GM18909 (cell line): ENCODE measurements at regions not wholly inside any gene's neighbourhood (a gene's known extent, or its start where the extent isn't known, plus 50 kb on each side); places are given as distances from the start of the nearest gene placed in this dataset.
"Not testable (repeated sequence)": the region's sequence is repeated elsewhere in the genome, so short reads cannot be mapped to it uniquely, and the experiment has no call there.

Source experiments
- ATAC-seq: cut with Tn5 transposase; IDR thresholded peaks from one replicate; pipeline ENCODE4 v1.9.1; 2021; ENCODE audit warnings: mild to moderate bottlenecking; ENCODE audit not compliant: unreplicated experiment, poor library complexity

GRCh38 chr10:21298701-21299100, 226.8 kb downstream of the SKIDA1 start:
- ATAC-seq, result no peak

DNA sequence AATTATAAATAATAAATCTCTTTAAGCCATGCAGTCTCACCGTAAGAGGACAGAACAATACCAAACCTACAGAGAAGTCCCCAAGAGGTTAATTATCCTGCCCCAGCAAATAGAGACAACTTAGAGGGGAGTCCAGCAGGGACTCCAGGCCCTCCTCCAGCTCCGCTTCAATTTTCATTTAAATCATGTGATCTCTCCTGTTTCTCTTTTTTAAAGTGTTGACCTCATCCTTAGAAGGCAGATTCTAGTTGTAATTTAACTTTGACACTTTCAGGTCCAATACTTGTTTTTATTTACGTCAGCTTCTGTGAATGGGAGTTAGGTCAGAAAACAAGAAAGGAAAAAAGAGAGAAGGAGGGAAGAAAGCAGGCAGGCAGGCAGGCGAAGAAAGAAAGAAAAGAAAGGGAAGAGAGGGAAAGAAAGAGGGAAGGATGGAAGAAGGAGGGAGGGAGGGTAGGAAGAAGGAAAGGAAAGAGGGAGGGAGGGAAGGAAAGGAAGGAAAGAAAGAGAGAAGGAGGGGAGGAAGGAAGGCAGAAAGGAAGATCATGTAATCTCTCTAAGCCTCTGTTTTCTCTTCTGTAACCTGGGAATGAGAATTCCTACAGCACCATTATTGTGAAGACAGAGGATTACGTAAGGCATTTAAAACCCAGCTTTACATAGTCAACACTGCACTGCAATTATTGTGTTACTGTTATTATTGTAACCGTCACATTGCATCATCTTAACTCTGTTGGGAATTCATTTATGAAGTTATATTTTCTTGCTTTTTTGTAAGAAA, 227.7 kb downstream of the SKIDA1 start:
- no peak for ATAC-seq

- ATAC-seq, result no peak
These were observed 228.7 kb downstream of the SKIDA1 start for GRCh38 chr10:21296575-21297355.

DNA sequence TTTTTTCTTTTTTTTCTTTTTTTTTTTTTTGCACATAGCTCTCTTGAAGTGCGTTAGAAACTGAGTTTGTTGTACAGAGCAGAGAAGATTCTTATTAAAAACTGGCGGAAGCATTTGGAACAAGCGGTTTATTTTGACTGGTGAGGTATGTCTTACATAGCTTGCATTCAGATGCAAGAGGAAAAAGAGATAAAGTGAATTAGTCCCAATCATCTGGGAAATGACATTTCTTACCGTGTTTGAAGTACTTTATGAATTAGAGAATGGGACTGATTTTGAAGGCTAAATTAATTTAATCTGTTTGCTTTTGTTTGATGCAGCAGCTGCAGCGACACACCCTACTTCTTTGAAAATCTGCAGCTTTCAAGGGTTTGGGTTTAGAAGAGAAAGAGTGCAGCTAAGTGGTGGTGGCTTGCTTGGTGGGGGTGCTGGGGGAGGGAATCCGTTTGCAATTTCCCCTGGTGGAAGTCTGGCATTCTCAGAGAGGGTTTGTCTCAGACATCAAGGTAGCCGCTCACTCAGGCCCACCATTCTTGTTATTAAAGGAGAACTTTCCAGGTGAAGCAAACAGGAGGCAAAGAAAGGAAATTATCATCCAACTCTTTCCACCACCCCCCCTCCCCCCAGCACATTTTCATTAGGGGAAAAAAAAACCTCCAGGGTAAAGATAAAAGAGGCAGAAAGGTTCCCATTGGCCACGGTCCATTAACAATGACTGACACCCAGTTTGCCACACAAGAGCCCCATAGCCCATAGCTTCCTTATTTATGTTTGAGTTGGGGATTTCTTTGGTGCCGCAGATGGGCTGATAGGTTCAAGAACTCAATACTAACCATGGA, 231.7 kb downstream of the SKIDA1 start:
- ATAC-seq, result no peak

- no peak for ATAC-seq
These were observed 232.5 kb downstream of the SKIDA1 start for GRCh38 chr10:21292763-21293517.

- ATAC-seq, result no peak
These were observed 234.9 kb downstream of the SKIDA1 start for GRCh38 chr10:21290499-21291160.

DNA sequence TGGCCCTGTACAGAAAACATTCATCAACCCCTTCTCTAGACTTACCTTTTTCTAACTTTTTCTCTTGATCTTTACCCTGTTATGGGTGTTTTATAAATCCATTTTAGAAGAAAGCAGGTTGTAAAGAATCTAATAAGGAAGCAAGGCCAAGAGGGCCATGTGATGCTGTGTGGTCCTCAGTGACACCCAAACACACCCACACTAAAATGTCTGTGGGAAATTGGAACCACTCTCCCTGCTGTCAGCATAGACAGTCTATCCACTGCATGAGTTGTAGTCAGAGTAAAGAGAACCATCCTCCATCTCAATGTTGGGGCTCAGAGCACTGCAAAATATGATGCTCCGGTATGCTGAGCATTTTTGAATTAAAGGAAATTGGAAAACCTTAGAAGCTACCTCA, 235.5 kb downstream of the SKIDA1 start:
- ATAC-seq, result no peak

DNA sequence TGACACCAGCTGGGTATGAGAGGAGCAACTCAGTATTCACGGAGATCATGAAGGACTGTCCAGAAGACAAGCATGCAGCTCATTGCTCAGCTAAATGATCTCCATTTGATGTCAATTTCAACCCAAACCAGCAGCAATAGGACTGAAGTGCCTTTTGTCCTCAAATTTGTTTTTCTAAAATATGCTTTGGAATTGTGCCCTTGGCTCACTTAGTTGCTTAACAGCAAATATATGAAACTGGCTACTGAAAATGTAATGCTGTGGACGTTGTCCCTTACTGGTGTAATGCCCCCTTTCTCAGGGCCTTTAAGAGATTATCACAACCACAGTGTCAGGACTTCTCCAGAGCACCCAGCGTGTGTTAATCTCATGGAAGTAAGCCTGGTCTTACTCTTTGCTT, 236.2 kb downstream of the SKIDA1 start:
- no peak for ATAC-seq

GRCh38 chr10:21285742-21286331, 239.6 kb downstream of the SKIDA1 start:
- ATAC-seq, result no peak

GRCh38 chr10:21285207-21285606, 240.3 kb downstream of the SKIDA1 start:
- ATAC-seq, result no peak

- ATAC-seq, result no peak
These were observed 241.2 kb downstream of the SKIDA1 start for GRCh38 chr10:21284301-21284700.

DNA sequence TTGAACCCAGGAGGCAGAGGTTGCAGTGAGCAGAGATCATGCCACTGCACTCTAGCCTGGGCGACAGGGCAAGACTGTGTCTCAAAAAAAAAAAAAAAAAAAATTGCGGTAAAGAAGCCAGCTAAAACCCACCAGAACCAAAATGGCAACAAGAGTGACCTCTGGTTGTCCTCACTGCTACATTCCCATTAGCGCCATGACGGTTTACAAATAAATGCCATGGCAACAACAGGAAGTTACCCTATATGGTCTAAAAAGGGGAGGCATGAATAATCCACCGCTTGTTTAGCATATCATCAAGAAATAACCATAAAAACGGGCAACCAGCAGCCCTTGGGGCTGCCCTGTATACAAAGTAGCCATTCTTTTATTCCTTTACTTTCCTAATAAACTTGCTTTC, 242.4 kb downstream of the SKIDA1 start:
- not testable (repeated sequence) for ATAC-seq

DNA sequence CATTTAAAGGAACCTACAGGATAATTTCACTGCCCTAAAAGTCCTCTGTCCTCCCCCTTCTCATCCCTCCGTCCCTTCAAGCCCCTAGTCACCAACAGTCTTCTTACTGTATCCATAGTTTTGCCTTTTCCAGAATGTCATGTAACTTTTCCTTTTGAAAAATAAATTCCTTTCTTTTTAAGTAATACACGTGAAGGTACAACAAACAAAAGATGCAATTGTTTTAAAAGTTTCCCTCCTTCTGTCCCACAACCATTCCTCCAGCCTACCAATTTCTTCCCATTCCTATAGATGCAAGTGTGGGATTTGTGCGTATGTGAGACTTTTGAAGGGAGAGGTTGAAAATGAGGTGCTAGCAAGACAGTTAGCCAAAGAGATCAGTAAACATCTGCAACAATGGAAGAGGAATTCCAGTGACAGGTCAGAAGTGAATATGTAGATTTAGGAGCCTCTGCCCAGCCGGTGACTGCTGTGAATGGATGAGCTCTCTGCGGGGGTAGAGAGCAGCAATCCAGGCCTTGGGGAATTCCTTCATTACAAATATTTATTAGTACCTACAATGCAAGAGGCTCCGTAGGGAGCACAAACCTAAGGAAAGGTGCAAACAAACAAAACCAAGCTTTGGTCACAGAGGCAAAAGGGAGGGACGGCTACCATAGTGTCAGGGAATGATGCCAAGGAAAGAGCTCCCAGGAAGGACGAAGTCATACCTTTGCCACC, 243.6 kb downstream of the SKIDA1 start:
- no peak for ATAC-seq

GRCh38 chr10:21280971-21281572, 244.4 kb downstream of the SKIDA1 start:
- ATAC-seq, result no peak

- ATAC-seq, result no peak
These were observed 245.4 kb downstream of the SKIDA1 start for GRCh38 chr10:21280037-21280436.

GRCh38 chr10:21279217-21279575, 246.3 kb downstream of the SKIDA1 start:
- no peak for ATAC-seq

DNA sequence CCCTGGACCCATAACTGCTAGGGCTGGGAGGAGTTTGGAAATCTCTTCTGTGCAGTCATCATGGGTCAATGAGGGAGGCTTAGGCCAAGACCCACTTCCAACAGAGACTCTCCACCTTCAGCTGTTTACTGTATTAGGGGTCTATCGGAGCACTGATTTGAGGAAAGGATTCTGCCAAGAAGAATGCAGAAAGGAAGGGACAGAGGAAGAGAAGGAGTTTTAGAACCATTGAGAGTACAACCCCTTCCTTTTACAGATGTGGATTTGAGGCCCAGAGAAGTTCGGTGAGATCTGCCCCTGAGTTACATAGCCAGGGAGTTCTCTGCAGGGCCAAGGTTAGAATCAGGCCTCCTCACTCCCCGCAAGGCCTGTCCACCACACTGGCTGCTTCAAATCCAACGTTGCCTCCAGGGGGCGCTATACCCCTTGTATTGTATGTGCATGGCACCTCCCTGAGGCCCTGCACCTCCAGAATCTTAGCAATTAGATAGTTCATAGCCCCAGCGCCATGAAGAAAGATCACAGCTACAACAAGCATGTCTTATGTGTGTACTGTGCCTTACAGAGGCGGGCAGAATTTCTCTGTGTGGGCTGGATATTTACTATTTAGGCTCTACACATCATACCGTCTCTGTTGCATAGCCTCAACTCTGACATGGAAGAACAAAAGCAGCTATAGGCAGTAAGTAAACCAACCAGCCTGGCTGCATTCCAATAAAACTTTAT, 246.8 kb downstream of the SKIDA1 start:
- peak; percentile 95 for ATAC-seq
